ENCODE measurements at regions not wholly inside any gene's neighbourhood (a gene's known extent, or its start where the extent isn't known, plus 50 kb on each side); places are given as distances from the start of the nearest gene placed in this dataset.
"Not testable (repeated sequence)": the region's sequence is repeated elsewhere in the genome, so short reads cannot be mapped to it uniquely, and the experiment has no call there.

GRCh38 chr16:29127806-29128420 is 143.1 kb downstream of the LAT start:
- FAIRE-seq = not testable (repeated sequence)

- FAIRE-seq = no peak
Observed at GRCh38 chr16:29126616-29127015, 141.8 kb downstream of the LAT start.

DNA sequence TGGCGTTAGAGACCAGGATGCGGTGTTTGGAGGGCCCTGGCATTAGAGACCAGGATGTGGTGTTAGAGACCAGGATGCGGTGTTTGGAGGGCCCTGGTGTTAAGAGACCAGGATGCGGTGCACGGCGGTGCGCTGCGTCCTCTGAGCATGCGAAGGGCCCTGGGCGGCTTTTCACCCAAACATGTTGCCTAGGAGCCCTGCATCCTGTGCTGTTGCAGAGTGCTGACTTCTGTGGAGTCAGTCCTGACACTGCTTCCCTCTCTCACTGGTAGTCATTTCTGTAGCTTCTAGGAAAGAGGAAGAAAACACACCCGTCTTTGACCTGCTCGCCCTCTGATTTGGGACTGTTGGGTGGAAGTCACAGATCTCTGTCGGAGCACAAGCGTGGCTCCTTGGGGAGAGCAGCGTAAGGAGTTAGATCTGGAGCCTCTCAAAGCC is 141.2 kb downstream of the LAT start:
- no peak for FAIRE-seq

GRCh38 chr16:29124828-29125227 is 140.0 kb downstream of the LAT start:
- FAIRE-seq = no peak

DNA sequence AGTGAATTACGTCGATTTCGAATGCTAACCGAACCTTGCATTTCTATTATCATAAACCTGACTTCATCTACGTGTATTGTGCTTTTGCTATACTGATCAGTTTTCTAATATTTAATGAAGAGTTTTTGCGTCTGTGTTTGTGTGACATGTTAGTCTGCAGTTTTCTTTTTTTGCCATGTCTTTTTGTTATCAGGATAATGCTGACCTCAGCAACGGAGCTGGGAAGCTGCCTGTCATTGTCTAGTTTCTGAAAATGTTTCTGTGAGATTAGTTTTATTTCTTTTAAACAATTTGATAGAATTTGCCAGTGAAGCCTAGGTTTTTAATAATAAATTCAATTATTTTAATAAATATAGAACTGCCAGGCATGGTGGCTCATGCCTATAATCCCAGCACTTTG is 139.3 kb downstream of the LAT start:
- FAIRE-seq = not testable (repeated sequence)

DNA sequence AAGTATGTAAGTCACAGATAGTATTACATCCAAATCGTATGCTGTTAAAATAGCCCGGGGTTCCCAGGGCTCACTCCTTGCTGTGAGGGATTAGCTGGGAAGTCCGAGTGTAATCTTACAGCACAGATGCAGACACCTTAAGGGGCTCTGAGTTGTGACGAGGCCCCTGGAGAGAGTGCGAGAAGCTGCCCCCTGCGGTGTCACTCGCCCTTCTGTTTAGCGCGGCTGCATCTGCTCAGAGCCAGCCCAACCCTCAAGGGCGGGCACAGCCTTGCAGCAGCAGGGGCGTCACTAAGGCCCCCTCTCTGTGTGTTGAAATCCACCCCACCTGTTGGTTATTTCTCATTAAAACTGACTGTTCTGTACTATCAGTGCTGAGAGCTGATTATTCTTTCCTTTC is 135.8 kb downstream of the LAT start:
- FAIRE-seq = not testable (repeated sequence)

- FAIRE-seq = not testable (repeated sequence)
Observed at GRCh38 chr16:29118301-29118957, 133.6 kb downstream of the LAT start.

DNA sequence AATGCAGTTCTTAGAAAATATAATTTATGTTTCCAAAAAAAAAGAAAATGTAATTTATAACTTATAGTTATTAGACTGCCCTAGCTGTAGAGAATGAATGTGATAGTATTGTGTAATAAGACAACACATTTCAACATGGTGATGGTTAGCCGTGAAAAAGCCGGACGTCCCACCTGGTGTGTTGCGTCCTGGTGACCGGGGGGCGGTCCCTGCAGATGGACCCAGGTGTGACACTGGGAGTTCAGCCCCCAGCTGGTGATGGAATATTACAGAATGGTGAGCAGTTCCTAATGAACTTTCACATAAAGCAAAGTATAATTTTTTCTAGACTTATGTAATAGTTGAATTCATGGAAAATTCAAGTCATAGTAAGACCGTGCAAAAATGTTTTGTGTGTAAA is 132.8 kb downstream of the LAT start:
- no peak for FAIRE-seq

DNA sequence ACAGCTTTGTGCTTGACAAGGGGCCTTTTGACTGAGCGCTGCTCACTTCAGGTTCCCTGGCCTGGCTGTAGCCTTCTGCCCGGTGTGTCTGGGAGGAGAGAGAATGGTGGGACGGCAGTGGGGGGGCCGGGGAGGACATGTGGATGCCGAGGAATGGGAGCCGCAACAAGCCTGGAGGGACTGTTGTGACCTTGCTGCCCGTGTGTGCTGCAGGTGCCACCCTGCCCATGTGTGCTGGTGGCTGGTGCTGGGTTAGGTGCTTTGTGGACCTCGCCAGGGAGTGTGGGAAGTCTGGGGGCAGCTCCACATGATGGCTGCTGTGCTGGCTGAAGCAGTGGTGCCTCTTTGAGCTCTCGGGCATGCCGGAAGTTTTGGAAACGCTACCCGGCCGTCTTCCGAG is 132.1 kb downstream of the LAT start:
- FAIRE-seq = no peak

- FAIRE-seq = not testable (repeated sequence)
Observed at GRCh38 chr16:29116207-29116606, 131.4 kb downstream of the LAT start.

DNA sequence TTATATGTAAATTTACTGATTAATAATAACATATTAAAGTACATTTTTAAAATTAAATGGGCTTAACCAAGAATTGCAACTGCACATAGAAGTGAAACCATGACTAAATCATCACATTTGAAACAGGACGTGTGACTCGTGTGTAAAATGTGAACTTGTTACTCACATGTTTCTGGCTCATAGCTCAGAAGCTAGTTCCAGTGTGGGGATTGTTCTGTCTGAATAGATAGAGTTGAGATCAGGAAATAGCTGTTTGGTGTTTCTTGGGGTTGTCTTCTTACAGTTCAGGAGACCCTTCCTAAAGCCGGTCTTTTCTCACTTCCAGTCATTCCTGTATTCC is 130.9 kb downstream of the LAT start:
- not testable (repeated sequence) for FAIRE-seq

DNA sequence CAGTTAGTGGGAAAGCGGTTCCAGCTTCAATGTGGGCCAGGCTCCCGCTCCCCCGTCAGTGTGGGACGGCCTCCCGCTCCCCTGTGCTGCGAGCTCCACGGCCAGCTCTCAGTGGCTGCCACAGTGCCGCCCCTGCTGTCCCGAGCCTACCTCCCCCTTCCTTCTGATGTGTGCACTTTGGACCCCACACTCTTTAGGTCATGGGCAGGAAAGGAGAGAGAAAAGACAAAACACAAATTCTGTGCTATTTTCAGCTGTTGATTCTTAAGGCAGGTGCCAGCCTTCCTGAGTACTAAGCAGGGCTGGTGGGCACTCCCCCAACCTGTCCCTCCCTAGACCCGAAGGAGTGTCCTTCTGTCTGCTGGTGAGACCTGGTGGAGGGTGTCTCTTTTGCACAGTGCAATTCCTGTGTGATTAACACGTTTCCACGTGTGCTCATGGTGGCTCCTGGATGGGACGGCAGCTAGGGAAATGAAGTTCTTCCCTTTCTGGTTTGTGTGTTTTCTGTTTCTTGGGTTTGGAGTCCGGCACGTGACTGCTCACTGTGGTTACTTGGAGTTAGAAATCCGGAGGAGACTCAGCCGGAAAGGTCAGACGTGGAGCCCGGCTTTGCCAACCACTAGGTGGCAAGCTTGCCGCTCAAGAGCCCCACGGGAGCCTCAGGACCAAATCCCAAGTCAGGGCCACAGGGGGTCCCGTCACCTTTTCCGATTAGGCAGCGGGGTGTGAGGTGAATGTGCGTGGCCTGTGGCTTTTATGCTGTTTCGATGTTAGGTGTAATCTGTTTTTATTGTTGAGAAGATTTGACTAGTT is 130.3 kb downstream of the LAT start:
- not testable (repeated sequence) for FAIRE-seq

DNA sequence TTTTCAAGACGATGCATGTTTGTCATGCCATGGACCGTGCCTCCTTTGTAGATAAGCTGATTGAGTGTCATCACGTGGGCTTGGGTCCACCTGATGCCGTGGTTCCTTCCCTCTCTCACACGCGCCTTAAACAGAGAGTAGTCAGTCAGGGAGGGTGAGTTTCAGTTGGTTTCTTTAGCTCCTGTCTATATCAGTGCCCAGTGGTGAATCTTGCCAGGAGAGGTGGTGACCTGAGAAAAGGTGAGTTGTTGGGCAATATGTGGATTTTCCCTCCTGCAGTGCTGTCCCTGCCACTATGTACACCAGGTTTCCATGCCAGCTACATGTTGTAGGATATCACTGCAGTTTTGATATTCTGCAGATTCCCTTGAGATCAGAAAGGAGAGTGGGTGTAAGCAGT is 129.7 kb downstream of the LAT start:
- FAIRE-seq = no peak

GRCh38 chr16:29113446-29113845 is 128.6 kb downstream of the LAT start:
- not testable (repeated sequence) for FAIRE-seq

DNA sequence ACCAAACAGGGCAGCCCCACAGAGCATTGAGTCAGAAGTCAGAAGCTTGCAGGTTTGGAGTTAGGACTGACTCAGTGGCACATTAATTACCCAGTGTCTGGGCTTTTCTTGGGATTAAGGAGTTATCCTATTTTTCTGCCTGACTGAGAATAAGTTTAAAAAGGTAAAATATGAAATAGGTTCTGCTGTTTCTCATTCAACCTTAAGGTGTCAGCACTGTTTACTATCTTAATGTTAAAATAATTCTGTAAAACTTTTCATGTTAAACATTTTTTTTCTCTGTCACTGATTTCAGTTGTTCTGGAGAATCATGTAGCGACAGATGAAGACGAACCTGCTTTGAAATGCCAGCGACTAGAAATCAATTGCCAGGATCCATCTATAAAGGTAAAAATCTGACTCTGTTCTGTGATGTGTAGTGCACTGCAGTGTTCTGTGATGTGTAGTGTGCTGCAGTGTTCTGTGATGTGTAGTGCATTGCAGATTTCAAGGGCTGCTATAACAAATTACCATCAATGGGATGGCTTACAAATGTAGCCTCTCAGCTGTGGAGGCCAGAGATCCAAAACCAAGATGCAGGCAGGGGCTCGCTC is 128.0 kb downstream of the LAT start:
- FAIRE-seq = no peak

- not testable (repeated sequence) for FAIRE-seq
Observed at GRCh38 chr16:29111901-29112680, 127.2 kb downstream of the LAT start.

GRCh38 chr16:29111421-29111820 is 126.6 kb downstream of the LAT start:
- FAIRE-seq = no peak

DNA sequence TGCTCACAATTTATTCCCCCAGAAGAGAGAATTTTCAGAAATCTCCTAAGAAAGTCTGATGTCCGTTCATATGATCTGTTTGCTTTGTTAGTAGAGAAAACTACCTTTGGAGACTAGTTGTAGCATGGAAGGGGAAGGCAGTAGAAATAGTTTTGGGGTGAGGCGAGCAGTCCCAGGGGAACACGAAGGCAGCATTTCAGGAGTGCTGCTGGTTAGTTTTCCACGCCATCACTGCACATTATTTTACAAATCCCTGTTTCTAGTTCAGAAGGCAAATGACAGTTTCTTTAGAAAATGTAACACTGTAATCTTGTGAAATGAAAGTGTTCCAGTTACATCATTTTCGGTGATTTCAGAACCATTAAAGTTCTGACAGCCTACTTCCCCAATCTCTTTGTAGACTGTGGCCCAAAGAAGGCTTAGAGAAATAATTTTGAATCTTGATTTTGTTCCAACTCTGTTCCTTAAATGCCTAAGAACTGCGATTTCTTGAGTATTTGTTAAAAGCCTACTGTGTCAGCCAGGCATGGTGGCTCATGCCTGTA is 123.8 kb downstream of the LAT start:
- not testable (repeated sequence) for FAIRE-seq

- no peak for FAIRE-seq
Observed at GRCh38 chr16:29107299-29107698, 122.4 kb downstream of the LAT start.

DNA sequence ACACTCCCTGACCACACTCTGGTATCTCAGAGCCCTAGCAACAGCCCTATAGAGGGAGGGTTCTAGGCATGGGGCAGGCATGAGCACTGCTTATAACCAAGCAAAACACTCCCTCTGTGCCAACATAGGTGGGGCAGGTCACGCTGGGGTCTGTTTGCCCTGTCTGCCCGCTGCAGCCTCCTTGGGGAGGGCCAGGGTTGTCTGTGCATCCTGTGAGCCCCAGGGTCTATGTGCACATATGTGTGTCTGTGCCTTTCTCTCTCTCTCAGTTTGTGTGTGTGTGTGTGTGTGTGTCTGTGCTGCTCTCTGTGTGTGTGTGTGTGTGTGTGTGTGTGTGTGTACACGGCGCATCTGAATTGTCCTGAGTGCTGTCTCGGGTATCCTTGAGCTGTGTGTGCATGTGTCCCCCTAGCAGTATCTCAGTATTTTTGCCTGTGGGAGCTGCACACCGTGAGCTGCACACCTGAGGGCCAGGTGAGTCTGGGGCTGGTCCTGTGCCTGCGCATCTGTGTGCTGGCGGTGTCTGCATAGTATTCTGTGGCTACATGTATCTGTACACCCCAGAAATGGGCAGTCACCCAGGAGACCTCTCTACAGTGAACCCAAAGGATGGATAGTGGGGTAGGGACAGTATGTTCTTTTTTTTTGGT is 121.5 kb downstream of the LAT start:
- not testable (repeated sequence) for FAIRE-seq

DNA sequence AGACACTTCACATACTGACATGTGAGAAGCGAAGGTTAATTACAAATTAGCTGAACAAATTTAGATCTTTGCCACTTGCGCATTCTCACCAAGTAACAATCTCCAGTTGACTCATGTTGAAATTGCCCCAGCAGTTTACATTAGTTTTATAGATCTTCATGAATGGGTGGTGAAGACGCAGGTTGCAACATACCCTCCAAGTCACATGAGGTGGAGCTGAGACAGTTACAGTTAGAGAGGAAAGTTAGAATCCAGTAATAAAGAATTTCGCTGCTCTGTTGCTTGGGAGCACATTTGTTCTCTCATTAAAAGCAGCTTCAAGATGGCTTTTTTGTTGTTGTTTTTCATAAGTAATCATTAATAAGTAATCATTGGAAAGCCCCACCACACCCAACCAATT is 119.7 kb downstream of the LAT start:
- not testable (repeated sequence) for FAIRE-seq

GRCh38 chr16:29097965-29098364 is 113.1 kb downstream of the LAT start:
- not testable (repeated sequence) for FAIRE-seq
